K562 (cell line): ENCODE measurements at regions not wholly inside any gene's neighbourhood (a gene's known extent, or its start where the extent isn't known, plus 50 kb on each side); places are given as distances from the start of the nearest gene placed in this dataset.

ENCODE experiments used
- ATAC-seq: fragments of 200-7000 bp; cut with Tn5 transposase; 3 replicates; pipeline ENCODE4 v1.9.1; 2020; ENCODE audit warnings: moderate library complexity
- BruUV-seq: library from RNA; stranded (reverse); fragments of 400-500 nt; replicated peaks from 2 replicates; lab custom pipeline; 2021; lab: Mats Ljungman, UMichigan
- CTCF ChIA-PET: fragments of 300-600 bp; formaldehyde crosslinking; extraction: SDS; loops from one replicate; lab custom pipeline; 2021; ENCODE audit warnings: low intra/inter-chr PET ratio; lab: Yijun Ruan, JAX
- POLR2A ChIA-PET: fragments of 300-600, 350-650 bp; sonication (Branson Sonifier 250); formaldehyde crosslinking; extraction: SDS; loops from one replicate; lab custom pipeline; 2021; ENCODE audit warnings: antibody characterized with exemption, inconsistent platforms; lab: Yijun Ruan, JAX
- DNase-seq, 4 experiments: peaks; one replicate each; pipeline versions ENCODE4 v3.0.0 to v3.0.0-alpha.2; 2011 to 2018; ENCODE audit warnings: low spot score in 3 of 4, mixed read lengths in 3 of 4; ENCODE audit errors: extremely low read depth in 1 of 4
- FAIRE-seq: peaks from 2 replicates; lab custom pipeline; 2011; peaks lifted over from hg19 to GRCh38; lab: Jason Lieb, UNC
- H2AFZ ChIP-seq: 2 replicates; pipeline ENCODE4 v1.6.0; 2011; ENCODE audit warnings: low read depth, low read length, control low read depth, inconsistent platforms
- H3K27ac ChIP-seq: fragments of 200-600 bp; 3 replicates; pipeline ENCODE4 v1.8.0; 2011; ENCODE audit warnings: low read depth, mild to moderate bottlenecking, control low read depth, inconsistent platforms, low read length, moderate library complexity, mixed read lengths; ENCODE audit errors: extremely low read depth
- H3K27me3 ChIP-seq, 2 experiments: fragments of 300-600 bp in 1 of 2; 2 replicates in 1 of 2; 3 replicates in 1 of 2; pipeline versions ENCODE4 v1.6.0 to v1.8.0; 2011; ENCODE audit warnings: inconsistent platforms in 2 of 2, low read length in 2 of 2, mild to moderate bottlenecking in 1 of 2, mixed read lengths in 1 of 2, moderate library complexity in 1 of 2; ENCODE audit not compliant: control insufficient read depth in 2 of 2, insufficient read depth in 2 of 2
- H3K36me3 ChIP-seq: fragments of 300-600 bp; 3 replicates; pipeline ENCODE4 v1.8.0; 2011; ENCODE audit warnings: mild to moderate bottlenecking, low read length, inconsistent platforms; ENCODE audit not compliant: control insufficient read depth, insufficient read depth
- H3K4me1 ChIP-seq, 2 experiments: fragments of 200-600 bp in 1 of 2; replicated peaks in 1 of 2; 2 replicates in 1 of 2; 3 replicates in 1 of 2; pipeline versions ENCODE4 v1.5.1 to v1.8.0; 2011; ENCODE audit warnings: inconsistent platforms in 2 of 2, low read length in 2 of 2, mild to moderate bottlenecking in 1 of 2, mixed read lengths in 1 of 2, moderate library complexity in 1 of 2; ENCODE audit not compliant: control insufficient read depth in 2 of 2, insufficient read depth in 2 of 2
- H3K4me2 ChIP-seq: 2 replicates; pipeline ENCODE4 v1.6.1; 2011; ENCODE audit warnings: low read length, control low read depth, inconsistent platforms, mixed read lengths; ENCODE audit not compliant: insufficient read depth
- H3K4me3 ChIP-seq: fragments of 200-600 bp; sonication (generic), shearing (Covaris generic); 2 replicates; pipeline ENCODE4 v1.5.1; 2016; ENCODE audit warnings: control low read depth, inconsistent platforms
- H3K79me2 ChIP-seq: fragments of 200-600 bp; 3 replicates; pipeline ENCODE4 v1.8.0; 2011; ENCODE audit warnings: low read length, inconsistent platforms; ENCODE audit not compliant: control insufficient read depth, insufficient read depth
- H3K9ac ChIP-seq, 2 experiments: 2 replicates each; pipeline versions ENCODE4 v1.6.0 to v1.6.1; 2011; ENCODE audit warnings: low read depth in 2 of 2, low read length in 2 of 2, control low read depth in 1 of 2, inconsistent platforms in 1 of 2, mild to moderate bottlenecking in 1 of 2, mixed read lengths in 1 of 2; ENCODE audit not compliant: insufficient read depth in 1 of 2
- H3K9me1 ChIP-seq: one replicate; pipeline ENCODE4 v1.6.0; 2011; ENCODE audit warnings: inconsistent platforms, mild to moderate bottlenecking, low read length, moderate library complexity; ENCODE audit not compliant: control insufficient read depth, insufficient read depth
- H3K9me3 ChIP-seq: replicated peaks from 2 replicates; pipeline ENCODE4 v1.5.1; 2011; ENCODE audit warnings: low read depth, low read length, inconsistent platforms; ENCODE audit not compliant: control insufficient read depth, insufficient read depth
- H4K20me1 ChIP-seq: replicated peaks from 2 replicates; pipeline ENCODE4 v1.6.1; 2011; ENCODE audit warnings: low read length, inconsistent platforms, mixed read lengths; ENCODE audit not compliant: control insufficient read depth, insufficient read depth
- RFX5 ChIP-seq: IDR thresholded peaks from 2 replicates; pipeline ENCODE4 v1.6.1; 2011; ENCODE audit warnings: low read depth, mild to moderate bottlenecking, improper control_type of control experiment, low read length
- ZBTB33 ChIP-seq: sonication (generic); formaldehyde crosslinking; IDR thresholded peaks from 2 replicates; pipeline ENCODE4 v1.8.1; 2023; ENCODE audit warnings: mild to moderate bottlenecking, missing genetic modification reagents
- ZNF174 ChIP-seq: fragments of 250-450 bp; sonication (Bioruptor Pico); IDR thresholded peaks from 2 replicates; pipeline ENCODE4 v1.4.0; 2020; ENCODE audit warnings: mild to moderate bottlenecking
- WGBS: fragments of 100-300 bp; shearing (Covaris generic); methylation state at CpG from one replicate; pipeline ENCODE4 v1.1.6; 2016; ENCODE audit warnings: low coverage, mixed read lengths; ENCODE audit not compliant: insufficient coverage; ENCODE audit errors: missing lambda C conversion rate; 5-methylcytosine and 5-hydroxymethylcytosine counted together
- in situ Hi-C: fragments of 300-500 bp; cut with MboI; formaldehyde crosslinking; loops from 4 replicates; pipeline ENCODE4 v1.15.0; 2018; ENCODE audit warnings: inconsistent platforms, mixed read lengths
- intact Hi-C: fragments of 100-400 bp; cut with micrococcal nuclease; formaldehyde crosslinking; loops from 2 replicates; pipeline ENCODE4 v1.14.2; 2022

DNA sequence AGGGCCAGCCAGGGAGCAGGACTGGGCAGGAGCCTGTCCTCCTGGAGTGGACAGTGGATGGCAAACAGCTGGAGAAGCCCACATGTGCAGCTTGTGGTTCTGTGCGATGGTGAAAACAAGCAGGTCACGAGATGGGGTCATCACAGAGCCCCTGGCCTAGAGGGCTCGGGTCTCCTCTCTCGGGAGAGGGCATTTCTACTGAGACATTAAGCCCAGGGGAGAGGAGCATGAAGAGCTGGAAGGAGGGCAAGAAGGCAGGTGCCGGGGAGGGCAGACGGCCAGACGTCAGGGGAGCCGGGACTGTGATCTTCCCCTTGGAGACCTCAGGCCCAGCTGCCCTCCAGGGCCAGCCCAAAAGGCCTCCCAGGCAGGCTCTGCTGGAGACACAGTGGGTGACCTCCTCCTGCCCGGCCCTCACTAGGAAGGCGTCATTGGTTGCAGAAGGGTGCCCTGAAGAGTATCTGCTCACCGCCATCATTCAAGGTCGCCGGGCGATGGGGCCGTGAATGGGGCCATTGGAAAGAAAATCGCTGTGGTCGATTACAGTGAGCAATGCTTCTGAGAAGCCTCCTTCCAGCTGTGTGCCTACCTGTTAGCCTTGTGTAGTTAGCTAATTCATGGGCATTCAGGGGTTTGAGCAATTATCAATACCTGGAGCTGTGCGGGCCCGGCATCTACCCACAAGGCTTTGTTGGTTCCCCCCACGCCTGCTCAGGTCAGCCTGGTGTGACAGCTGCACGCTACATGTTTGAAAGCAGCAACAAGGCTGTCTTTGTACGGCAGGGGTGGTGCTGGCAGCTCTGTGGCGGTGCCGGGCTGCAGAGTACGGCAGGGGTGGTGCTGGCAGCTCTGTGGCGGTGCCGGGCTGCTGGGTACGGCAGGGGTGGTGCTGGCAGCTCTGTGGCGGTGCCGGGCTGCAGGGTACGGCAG lies 72.3 kb upstream of the ACTRT2 start:
- no peaks in the 10 kb centered on the region for H3K36me3 ChIP-seq
- FAIRE-seq, result no peak
- intact Hi-C loops (no loop called here), in situ Hi-C loops (no loop called here)
- no peak overlapping the region for H3K4me2 ChIP-seq
- no peaks in the 10 kb centered on the region for H3K4me1 ChIP-seq
- no peak overlapping the region for H2AFZ ChIP-seq
- H3K9me3 ChIP-seq, result no peaks in the 10 kb centered on the region; the same call in 1 of the 2 replicates
- H3K27ac ChIP-seq, result no peak overlapping the region
- no peak for DNase-seq
- CTCF ChIA-PET, result no interaction called here
- no peaks in the 10 kb centered on the region for H3K79me2 ChIP-seq
- under 1% methylated on average over 25 of the region's 31 CpGs for WGBS
- ATAC-seq, result no peak
- no peaks in the 10 kb centered on the region for H3K9me1 ChIP-seq
- no peaks in the 10 kb centered on the region for H4K20me1 ChIP-seq
- H3K27me3 ChIP-seq, result peaks cover 8 to 38% of the 10 kb centered on the region in 2 experiments; a peak in 3 of 5 replicates
- POLR2A ChIA-PET, result no interaction called here
- no peak overlapping the region for H3K4me3 ChIP-seq
- TF ChIP-seq ZBTB33 (CRISPR knock-in tag) (no peak), RFX5 (no peak), ZNF174 (CRISPR knock-in tag) (no peak)
- TF ChIP-seq, all 486 proteins: peak for 0
- H3K9ac ChIP-seq, result no peak overlapping the region
- no TSS peak for BruUV-seq
